HT1080 (cell line): ENCODE measurements at regions not wholly inside any gene's neighbourhood (a gene's known extent, or its start where the extent isn't known, plus 50 kb on each side); places are given as distances from the start of the nearest gene placed in this dataset.
A peak's percentile ranks its signal among the peaks of the same experiment; 100 is the strongest.

Experiments used
- DNase-seq: peaks from one replicate; pipeline ENCODE4 v3.0.0-alpha.2; 2015; ENCODE audit warnings: low read depth

- no peak for DNase-seq
These were observed 287.0 kb downstream of the TLE3 start for GRCh38 chr15:69810431-69811354.

GRCh38 chr15:69812861-69813261, 284.9 kb downstream of the TLE3 start:
- DNase-seq = no peak

GRCh38 chr15:69813881-69814280, 283.8 kb downstream of the TLE3 start:
- no peak for DNase-seq

- DNase-seq = no peak
These were observed 282.8 kb downstream of the TLE3 start for GRCh38 chr15:69814932-69815331.

GRCh38 chr15:69815793-69816192, 281.9 kb downstream of the TLE3 start:
- DNase-seq = no peak

GRCh38 chr15:69816522-69816921, 281.2 kb downstream of the TLE3 start:
- DNase-seq = no peak

- DNase-seq = no peak
These were observed 279.2 kb downstream of the TLE3 start for GRCh38 chr15:69818529-69818928.

- no peak for DNase-seq
These were observed 278.3 kb downstream of the TLE3 start for GRCh38 chr15:69819371-69819770.

- peak; percentile 10 for DNase-seq
These were observed 276.9 kb downstream of the TLE3 start for GRCh38 chr15:69820819-69821218.

- peak; percentile 24 for DNase-seq
These were observed 274.4 kb downstream of the TLE3 start for GRCh38 chr15:69823223-69823907.

- no peak for DNase-seq
These were observed 273.4 kb downstream of the TLE3 start for GRCh38 chr15:69824075-69824876.

- no peak for DNase-seq
These were observed 272.8 kb downstream of the TLE3 start for GRCh38 chr15:69824877-69825406.

GRCh38 chr15:69825941-69826818, 271.5 kb downstream of the TLE3 start:
- no peak for DNase-seq

GRCh38 chr15:69826819-69827175, 270.9 kb downstream of the TLE3 start:
- DNase-seq = no peak

GRCh38 chr15:69827751-69828150, 270.0 kb downstream of the TLE3 start:
- DNase-seq = no peak

GRCh38 chr15:69828181-69828828, 269.4 kb downstream of the TLE3 start:
- no peak for DNase-seq

- DNase-seq = no peak
These were observed 267.7 kb downstream of the TLE3 start for GRCh38 chr15:69829974-69830373.

- DNase-seq = no peak
These were observed 267.3 kb downstream of the TLE3 start for GRCh38 chr15:69830430-69830829.

- no peak for DNase-seq
These were observed 266.8 kb downstream of the TLE3 start for GRCh38 chr15:69830876-69831275.

- DNase-seq = no peak
These were observed 263.4 kb downstream of the TLE3 start for GRCh38 chr15:69834267-69834666.
